SK-N-SH treated with all-trans-retinoic acid at 6 μM for 48 hours (cell line): ENCODE measurements at regions not wholly inside any gene's neighbourhood (a gene's known extent, or its start where the extent isn't known, plus 50 kb on each side); places are given as distances from the start of the nearest gene placed in this dataset.

Source experiments
- ATAC-seq: fragments of 200-7000 bp; cut with Tn5 transposase; 3 replicates; pipeline ENCODE4 v1.9.1; 2020; ENCODE audit warnings: mild to moderate bottlenecking, moderate library complexity
- ARNTL ChIP-seq: fragments of 450-650 bp; formaldehyde crosslinking; IDR thresholded peaks from 2 replicates; pipeline ENCODE4 v1.5.0; 2020; ENCODE audit warnings: low read depth, mild to moderate bottlenecking, moderate library complexity, borderline replicate concordance
- BACH2 ChIP-seq: fragments of 250-450 bp; sonication (Bioruptor Pico); IDR thresholded peaks from 2 replicates; pipeline ENCODE4 v1.9.0; 2021; ENCODE audit warnings: mild to moderate bottlenecking, borderline replicate concordance
- CSRNP3 ChIP-seq: fragments of 250-450 bp; sonication (Bioruptor Pico); IDR thresholded peaks from 2 replicates; pipeline ENCODE4 v1.5.1; 2021; ENCODE audit warnings: mild to moderate bottlenecking, moderate library complexity
- ESRRG ChIP-seq: fragments of 250-450 bp; sonication (Bioruptor Pico); IDR thresholded peaks from 2 replicates; pipeline ENCODE4 v1.6.1; 2021; ENCODE audit warnings: mild to moderate bottlenecking
- GLIS3 ChIP-seq: fragments of 250-450 bp; sonication (Bioruptor Pico); IDR thresholded peaks from 2 replicates; pipeline ENCODE4 v1.5.0; 2020; ENCODE audit warnings: mild to moderate bottlenecking, moderate library complexity
- ISL1 ChIP-seq: fragments of 250-450 bp; sonication (Bioruptor Pico); IDR thresholded peaks from 2 replicates; pipeline ENCODE4 v2.1.2; 2022; ENCODE audit warnings: mild to moderate bottlenecking, moderate library complexity
- OSR1 ChIP-seq: fragments of 250-450 bp; sonication (Bioruptor Pico); IDR thresholded peaks from 2 replicates; pipeline ENCODE4 v1.8.0; 2022; ENCODE audit warnings: moderate library complexity, mild to moderate bottlenecking, inconsistent platforms
- PATZ1 ChIP-seq: fragments of 250-450 bp; sonication (Bioruptor Pico); IDR thresholded peaks from 2 replicates; pipeline ENCODE4 v1.8.0; 2020; ENCODE audit warnings: mild to moderate bottlenecking, moderate library complexity, borderline replicate concordance
- PPARA ChIP-seq: fragments of 250-450 bp; sonication (Bioruptor Pico); IDR thresholded peaks from 2 replicates; pipeline ENCODE4 v1.5.0; 2020; ENCODE audit warnings: mild to moderate bottlenecking, borderline replicate concordance
- RARB ChIP-seq: fragments of 250-450 bp; sonication (Bioruptor Pico); IDR thresholded peaks from 2 replicates; pipeline ENCODE4 v1.8.0; 2021; ENCODE audit warnings: mild to moderate bottlenecking, moderate library complexity
- SNAI2 ChIP-seq: fragments of 250-450 bp; sonication (Bioruptor Pico); IDR thresholded peaks from 2 replicates; pipeline ENCODE4 v1.5.0; 2020; ENCODE audit warnings: mild to moderate bottlenecking, moderate library complexity
- TCF4 ChIP-seq: fragments of 250-450 bp; sonication (Bioruptor Pico); IDR thresholded peaks from 2 replicates; pipeline ENCODE4 v1.8.0; 2021; ENCODE audit warnings: mild to moderate bottlenecking, moderate library complexity, borderline replicate concordance
- TOX ChIP-seq: fragments of 250-450 bp; sonication (Bioruptor Pico); IDR thresholded peaks from 2 replicates; pipeline ENCODE4 v1.8.0; 2021; ENCODE audit warnings: mild to moderate bottlenecking, moderate library complexity, borderline replicate concordance
- TSHZ2 ChIP-seq: fragments of 250-450 bp; sonication (Bioruptor Pico); IDR thresholded peaks from 2 replicates; pipeline ENCODE4 v1.5.0; 2020; ENCODE audit warnings: mild to moderate bottlenecking, moderate library complexity
- ZC3H10 ChIP-seq: fragments of 250-450 bp; sonication (Bioruptor Pico); IDR thresholded peaks from 2 replicates; pipeline ENCODE4 v1.5.1; 2021; ENCODE audit warnings: mild to moderate bottlenecking, moderate library complexity
- ZFP3 ChIP-seq: fragments of 250-450 bp; sonication (Bioruptor Pico); IDR thresholded peaks from 2 replicates; pipeline ENCODE4 v1.5.0; 2020; ENCODE audit warnings: mild to moderate bottlenecking, moderate library complexity
- ZFP30 ChIP-seq: fragments of 450-650 bp; formaldehyde crosslinking; IDR thresholded peaks from 2 replicates; pipeline ENCODE4 v1.5.0; 2022; ENCODE audit warnings: mild to moderate bottlenecking, moderate library complexity
- ZNF565 ChIP-seq: fragments of 450-650 bp; formaldehyde crosslinking; conservative IDR thresholded peaks from 2 replicates; pipeline ENCODE4 v1.5.0; 2020; ENCODE audit warnings: low read depth, mild to moderate bottlenecking, moderate library complexity
- ZNF70 ChIP-seq: fragments of 450-650 bp; formaldehyde crosslinking; IDR thresholded peaks from 2 replicates; pipeline ENCODE4 v1.5.0; 2020; ENCODE audit warnings: mild to moderate bottlenecking, moderate library complexity
- ZNF8 ChIP-seq: fragments of 450-650 bp; formaldehyde crosslinking; IDR thresholded peaks from 2 replicates; pipeline ENCODE4 v1.5.0; 2020; ENCODE audit warnings: mild to moderate bottlenecking, moderate library complexity
- TF ChIP-seq, protein P1 (sequence below): fragments of 250-450 bp; sonication (Bioruptor Pico); IDR thresholded peaks from 2 replicates; pipeline ENCODE4 v1.8.0; 2021; ENCODE audit warnings: low read depth, mild to moderate bottlenecking, moderate library complexity, borderline replicate concordance

DNA sequence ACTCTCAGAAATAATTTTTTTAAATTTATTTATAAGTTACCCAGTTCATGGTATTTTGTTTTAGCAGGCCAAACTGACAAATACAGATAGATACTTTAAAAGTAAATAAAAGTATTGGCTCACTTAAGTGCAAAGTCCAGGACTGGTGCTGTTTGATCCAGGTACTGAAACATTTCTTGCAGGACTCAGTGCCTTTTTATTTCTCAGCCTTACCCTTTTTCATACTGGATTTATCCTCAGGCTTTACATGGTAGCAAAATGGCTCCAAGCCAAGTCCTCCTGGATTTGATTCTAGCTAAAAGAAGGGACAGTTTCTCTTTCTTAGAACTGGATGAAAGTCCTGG, 83.8 kb downstream of the DIRAS3 start:
- TF ChIP-seq ZFP30 = no peak
- no peak for TF ChIP-seq OSR1
- TF ChIP-seq ARNTL (CRISPR knock-in tag) = no peak
- no peak for TF ChIP-seq ZNF565 (CRISPR knock-in tag)
- TF ChIP-seq ZFP3 (CRISPR knock-in tag) = no peak
- no peak for TF ChIP-seq ZC3H10 (CRISPR knock-in tag)
- TF ChIP-seq BACH2 (CRISPR knock-in tag) = no peak
- no peak for TF ChIP-seq PATZ1 (CRISPR knock-in tag)
- TF ChIP-seq SNAI2 (CRISPR knock-in tag) = no peak
- TF ChIP-seq, protein P1, sequence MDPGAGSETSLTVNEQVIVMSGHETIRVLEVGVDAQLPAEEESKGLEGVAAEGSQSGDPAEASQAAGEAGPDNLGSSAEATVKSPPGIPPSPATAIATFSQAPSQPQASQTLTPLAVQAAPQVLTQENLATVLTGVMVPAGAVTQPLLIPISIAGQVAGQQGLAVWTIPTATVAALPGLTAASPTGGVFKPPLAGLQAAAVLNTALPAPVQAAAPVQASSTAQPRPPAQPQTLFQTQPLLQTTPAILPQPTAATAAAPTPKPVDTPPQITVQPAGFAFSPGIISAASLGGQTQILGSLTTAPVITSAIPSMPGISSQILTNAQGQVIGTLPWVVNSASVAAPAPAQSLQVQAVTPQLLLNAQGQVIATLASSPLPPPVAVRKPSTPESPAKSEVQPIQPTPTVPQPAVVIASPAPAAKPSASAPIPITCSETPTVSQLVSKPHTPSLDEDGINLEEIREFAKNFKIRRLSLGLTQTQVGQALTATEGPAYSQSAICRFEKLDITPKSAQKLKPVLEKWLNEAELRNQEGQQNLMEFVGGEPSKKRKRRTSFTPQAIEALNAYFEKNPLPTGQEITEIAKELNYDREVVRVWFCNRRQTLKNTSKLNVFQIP (CRISPR knock-in tag) = no peak
- TF ChIP-seq GLIS3 (CRISPR knock-in tag) = no peak
- no peak for TF ChIP-seq TCF4 (CRISPR knock-in tag)
- TF ChIP-seq TOX (CRISPR knock-in tag) = no peak
- TF ChIP-seq ESRRG (CRISPR knock-in tag) = no peak
- TF ChIP-seq TSHZ2 (CRISPR knock-in tag) = no peak
- no peak for TF ChIP-seq CSRNP3 (CRISPR knock-in tag)
- TF ChIP-seq PPARA = no peak
- no peak for TF ChIP-seq RARB (CRISPR knock-in tag)
- no peak for ATAC-seq

GRCh38 chr1:67965995-67966665, 84.3 kb downstream of the DIRAS3 start:
- ATAC-seq = no peak
- no peak for TF ChIP-seq ZC3H10 (CRISPR knock-in tag)
- TF ChIP-seq ZFP3 (CRISPR knock-in tag) = no peak
- no peak for TF ChIP-seq ZNF565 (CRISPR knock-in tag)
- no peak for TF ChIP-seq ZNF70

- no peak for ATAC-seq
- TF ChIP-seq ZNF565 (CRISPR knock-in tag) (no peak), ARNTL (CRISPR knock-in tag) (no peak), ZFP3 (CRISPR knock-in tag) (no peak), TSHZ2 (CRISPR knock-in tag) (no peak), BACH2 (CRISPR knock-in tag) (no peak), CSRNP3 (CRISPR knock-in tag) (no peak), ISL1 (CRISPR knock-in tag) (no peak), ZNF8 (CRISPR knock-in tag) (no peak)
- TF ChIP-seq, protein P1 (CRISPR knock-in tag) = no peak
- TF ChIP-seq, all 23 proteins: peak for 0
Measured at GRCh38 chr1:67963263-67963662, 87.2 kb downstream of the DIRAS3 start.
